Loucy (cell line): ENCODE measurements at regions not wholly inside any gene's neighbourhood (a gene's known extent, or its start where the extent isn't known, plus 50 kb on each side); places are given as distances from the start of the nearest gene placed in this dataset.

Experiments used
- EZH2phosphoT487 ChIP-seq: fragments of 200-600 bp; IDR thresholded peaks from 2 replicates; pipeline ENCODE4 v1.6.1; 2018; ENCODE audit warnings: antibody characterized with exemption, mild to moderate bottlenecking, moderate library complexity, borderline replicate concordance
- TF ChIP-seq, protein P1 (sequence below): fragments of 200-600 bp; sonication (generic); conservative IDR thresholded peaks from 2 replicates; pipeline ENCODE4 v1.5.1; 2014; ENCODE audit warnings: mild to moderate bottlenecking, antibody characterized with exemption, low read length

DNA sequence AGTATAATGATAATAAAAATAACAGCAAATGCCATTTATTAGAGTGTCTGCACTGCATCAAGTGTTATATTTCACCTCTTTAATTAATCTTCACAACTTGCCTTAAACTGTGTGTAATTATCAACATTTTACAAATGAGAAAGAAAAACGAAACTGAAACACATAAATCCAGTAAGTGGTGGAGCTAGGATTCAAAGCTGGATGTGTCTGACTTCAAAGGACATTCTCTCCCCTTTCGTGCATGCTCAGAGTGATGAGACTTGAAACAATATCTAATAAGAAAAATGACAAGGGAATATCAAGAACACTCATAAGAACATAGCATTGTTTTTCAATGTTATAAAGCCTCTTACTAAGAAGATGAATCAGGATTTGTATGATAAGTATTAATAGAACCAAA lies 78.8 kb downstream of the DUSP6 start:
- TF ChIP-seq, protein P1, sequence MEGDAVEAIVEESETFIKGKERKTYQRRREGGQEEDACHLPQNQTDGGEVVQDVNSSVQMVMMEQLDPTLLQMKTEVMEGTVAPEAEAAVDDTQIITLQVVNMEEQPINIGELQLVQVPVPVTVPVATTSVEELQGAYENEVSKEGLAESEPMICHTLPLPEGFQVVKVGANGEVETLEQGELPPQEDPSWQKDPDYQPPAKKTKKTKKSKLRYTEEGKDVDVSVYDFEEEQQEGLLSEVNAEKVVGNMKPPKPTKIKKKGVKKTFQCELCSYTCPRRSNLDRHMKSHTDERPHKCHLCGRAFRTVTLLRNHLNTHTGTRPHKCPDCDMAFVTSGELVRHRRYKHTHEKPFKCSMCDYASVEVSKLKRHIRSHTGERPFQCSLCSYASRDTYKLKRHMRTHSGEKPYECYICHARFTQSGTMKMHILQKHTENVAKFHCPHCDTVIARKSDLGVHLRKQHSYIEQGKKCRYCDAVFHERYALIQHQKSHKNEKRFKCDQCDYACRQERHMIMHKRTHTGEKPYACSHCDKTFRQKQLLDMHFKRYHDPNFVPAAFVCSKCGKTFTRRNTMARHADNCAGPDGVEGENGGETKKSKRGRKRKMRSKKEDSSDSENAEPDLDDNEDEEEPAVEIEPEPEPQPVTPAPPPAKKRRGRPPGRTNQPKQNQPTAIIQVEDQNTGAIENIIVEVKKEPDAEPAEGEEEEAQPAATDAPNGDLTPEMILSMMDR: no peak
- no peak for TF ChIP-seq EZH2phosphoT487
